ENCODE measurements at regions not wholly inside any gene's neighbourhood (a gene's known extent, or its start where the extent isn't known, plus 50 kb on each side); places are given as distances from the start of the nearest gene placed in this dataset.

DNA sequence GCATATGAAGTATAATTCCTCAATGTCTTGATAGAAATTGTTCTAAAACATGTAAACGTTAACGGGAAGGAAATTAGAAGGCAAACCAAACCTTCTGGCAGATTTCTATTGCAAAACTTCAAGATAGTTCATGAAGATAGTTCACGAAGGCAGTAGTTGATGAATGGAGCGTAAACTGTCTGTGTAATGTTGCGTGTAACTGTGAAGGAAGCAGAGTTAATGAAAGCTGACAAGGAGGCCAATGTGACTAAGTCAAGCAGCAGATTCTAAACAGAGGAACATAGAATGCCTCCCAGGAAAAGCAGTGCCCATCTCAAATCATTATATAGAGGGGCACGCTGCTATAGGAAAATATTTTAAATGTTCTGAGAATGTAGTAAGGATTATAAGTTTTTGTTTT, 659.7 kb upstream of the IGFBP3 start:
- peak; percentile 48 to 52 for DNase-seq (ENCODE audit: low read depth in 2 of 2)

DNA sequence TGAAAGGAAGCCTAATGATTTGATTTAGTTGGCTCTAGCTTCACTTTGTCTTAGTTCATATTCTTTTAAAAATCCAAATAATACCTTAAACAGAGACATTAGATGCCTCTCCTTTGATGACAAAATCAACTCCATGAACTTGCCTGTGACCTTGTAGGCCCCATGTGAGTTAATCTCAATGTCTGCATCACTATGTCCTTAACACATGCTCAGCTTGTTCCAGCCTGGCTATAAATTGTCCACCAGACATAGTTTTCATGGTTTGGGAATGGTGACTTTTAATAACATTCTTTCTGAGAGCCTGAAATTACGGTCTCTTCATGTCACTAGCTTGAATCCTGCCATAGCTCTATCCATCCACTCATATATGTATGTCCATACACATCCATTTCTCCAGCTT, 656.3 kb upstream of the IGFBP3 start:
- DNase-seq (ENCODE audit: low read depth in 2 of 2), result no peak

DNA sequence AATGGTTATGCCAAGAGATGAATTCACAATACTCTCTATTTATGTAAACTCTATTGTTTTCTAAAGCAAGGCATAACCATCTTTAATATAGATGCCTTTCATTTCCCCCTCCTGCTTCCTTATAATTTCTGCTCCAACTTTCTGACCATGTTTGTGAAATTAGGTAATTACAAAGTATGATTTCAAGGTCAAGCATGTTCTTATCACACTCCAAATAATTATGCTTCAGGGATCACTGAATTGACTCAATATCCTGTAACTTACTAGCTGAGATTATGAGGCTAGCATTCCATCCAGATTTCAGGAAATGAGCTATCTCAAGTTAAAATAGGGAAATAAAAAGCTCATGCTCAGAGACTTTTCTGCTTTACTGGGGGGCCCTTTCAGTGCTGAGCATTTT, 655.9 kb upstream of the IGFBP3 start:
- DNase-seq (ENCODE audit: low read depth in 2 of 2), result no peak

DNA sequence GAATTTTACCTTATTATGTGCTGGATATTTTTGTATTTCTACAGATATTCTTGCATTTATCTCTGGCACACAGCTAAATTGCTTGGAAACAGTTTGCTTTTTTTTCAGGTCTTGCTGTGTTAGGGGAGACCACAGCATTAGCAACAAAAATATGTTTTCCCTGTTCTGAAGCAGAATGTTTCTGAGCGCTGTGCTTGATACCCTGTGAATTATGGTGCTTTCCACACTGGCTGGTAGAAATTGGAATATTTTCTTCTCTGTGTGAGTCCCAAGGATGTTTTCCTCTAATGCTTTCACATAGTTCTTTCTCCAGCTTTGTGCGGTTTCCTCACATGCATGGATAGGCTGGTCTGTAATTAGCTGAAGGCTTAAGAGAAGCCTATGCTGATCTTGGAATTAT, 651.6 kb upstream of the IGFBP3 start:
- no peak for DNase-seq (ENCODE audit: low read depth in 2 of 2)

DNA sequence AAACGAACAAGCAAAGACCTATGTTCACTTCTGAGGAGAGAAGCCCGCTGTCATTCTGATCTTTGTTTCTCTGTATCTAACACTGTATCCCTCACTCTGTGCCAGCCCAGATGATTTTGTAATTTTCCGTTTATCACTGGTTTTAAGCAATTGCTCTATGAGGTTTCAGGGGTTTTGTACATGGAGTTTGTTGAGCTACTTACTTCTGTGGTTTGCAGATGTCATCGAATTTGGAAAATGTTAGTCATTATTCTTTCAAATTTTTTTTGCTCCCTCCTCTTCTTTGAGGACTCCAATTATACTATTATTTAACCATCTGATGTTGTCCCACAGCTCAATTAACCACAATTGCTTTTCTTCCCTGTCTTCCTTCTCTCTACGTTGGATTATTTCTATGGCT, 650.9 kb upstream of the IGFBP3 start:
- DNase-seq (ENCODE audit: low read depth in 2 of 2), result no peak

DNA sequence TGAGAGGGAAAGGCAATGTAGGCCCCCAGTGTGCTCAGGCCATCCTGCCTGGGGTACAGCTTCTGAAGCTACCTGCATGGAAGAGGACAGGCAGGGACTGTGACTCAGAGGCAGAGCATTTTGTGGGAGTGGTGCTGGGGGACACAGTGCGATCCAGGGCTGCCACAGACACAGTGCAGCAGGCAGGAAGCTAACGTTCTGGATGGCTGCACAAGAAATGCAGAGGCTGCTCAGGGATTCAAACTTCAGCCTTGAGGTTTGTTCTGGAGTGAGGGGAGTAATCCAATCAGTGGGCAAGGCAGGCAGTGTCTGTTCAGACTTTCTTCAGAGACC, 648.0 kb upstream of the IGFBP3 start:
- DNase-seq (ENCODE audit: low read depth in 2 of 2), result no peak

DNA sequence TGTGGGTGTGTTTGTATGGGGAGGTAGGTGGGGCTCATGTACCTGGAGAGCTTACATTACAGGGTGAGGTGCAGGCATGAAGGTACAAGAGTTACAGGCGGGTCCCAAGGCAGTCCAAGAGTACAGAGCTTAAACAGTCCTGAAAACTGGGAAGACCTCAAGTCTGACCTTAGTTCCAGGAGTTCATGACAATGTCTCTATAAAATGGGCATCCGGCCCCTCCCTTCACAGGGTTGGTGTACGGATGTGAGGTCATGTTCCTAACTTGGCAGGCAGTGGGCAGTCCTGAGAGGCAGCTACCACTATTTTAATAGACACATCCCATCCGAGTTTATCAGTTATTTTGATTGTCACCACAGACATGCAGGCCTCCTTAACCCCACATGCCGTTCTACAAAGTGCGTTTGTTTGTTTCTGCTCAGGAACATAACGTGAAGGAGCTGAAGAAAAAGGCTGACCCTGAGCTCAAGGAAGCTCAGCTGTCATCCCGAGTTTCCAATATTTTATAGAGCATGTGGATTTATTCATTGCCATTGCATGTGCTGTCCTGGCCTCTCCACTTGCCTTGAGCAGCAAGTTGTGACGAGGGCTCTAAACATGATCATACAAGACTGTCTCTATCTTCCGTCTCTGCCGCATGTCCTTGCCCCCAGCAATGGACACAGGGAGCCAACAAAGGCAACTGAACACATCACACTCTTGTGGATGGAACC, 647.5 kb upstream of the IGFBP3 start:
- no peak for DNase-seq (ENCODE audit: low read depth in 2 of 2)

DNA sequence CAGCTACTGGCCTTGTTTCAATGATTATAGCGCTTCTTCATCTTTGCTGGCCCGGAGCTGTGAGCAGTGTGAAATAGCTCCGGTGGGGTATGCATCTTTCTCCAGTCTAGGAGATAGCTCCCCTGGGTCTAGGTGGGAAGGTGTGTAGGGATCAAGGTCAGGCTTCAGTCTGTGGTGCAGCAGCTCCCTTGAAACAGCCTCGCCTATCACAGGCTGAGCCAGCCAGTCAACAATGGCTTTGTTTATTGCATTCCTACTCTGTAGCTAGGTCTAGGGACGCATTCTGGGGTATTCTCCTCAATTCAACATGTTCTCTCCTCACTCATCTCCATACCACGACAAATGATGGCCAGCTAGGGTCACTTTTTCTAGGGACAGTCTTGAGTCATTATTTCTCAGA, 646.8 kb upstream of the IGFBP3 start:
- DNase-seq (ENCODE audit: low read depth in 2 of 2), result no peak

DNA sequence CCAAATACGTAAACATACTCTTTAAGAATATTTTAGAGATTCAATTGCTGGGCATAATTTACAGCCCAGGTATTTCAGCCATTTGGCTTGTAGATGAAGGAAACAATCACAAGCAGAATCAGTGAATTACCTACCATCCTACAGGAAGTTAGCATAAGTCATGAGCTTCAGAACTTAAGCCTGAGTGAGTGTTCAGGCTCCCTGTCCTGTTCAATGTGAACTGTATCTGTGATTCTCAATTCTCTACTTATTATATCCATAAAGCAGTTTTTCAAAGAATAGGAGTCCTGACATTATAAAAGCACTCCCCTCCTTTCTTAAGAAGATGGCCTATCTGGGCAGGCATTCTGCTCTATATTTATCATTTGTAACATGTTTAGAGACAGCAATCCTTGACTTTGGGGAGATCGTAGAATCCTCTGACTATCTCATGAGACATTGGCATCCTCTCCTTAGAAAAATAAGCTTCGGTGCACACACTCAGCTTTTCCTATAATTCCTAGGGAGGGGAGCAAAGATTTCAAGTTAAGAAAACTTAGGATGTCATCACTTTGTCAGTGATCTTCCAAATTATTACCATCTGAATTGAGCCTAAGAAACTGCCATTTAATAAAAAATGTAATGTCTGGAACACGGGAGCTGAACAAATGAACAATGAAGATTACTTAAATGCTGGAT, 645.2 kb upstream of the IGFBP3 start:
- DNase-seq (ENCODE audit: low read depth in 2 of 2), result no peak

DNA sequence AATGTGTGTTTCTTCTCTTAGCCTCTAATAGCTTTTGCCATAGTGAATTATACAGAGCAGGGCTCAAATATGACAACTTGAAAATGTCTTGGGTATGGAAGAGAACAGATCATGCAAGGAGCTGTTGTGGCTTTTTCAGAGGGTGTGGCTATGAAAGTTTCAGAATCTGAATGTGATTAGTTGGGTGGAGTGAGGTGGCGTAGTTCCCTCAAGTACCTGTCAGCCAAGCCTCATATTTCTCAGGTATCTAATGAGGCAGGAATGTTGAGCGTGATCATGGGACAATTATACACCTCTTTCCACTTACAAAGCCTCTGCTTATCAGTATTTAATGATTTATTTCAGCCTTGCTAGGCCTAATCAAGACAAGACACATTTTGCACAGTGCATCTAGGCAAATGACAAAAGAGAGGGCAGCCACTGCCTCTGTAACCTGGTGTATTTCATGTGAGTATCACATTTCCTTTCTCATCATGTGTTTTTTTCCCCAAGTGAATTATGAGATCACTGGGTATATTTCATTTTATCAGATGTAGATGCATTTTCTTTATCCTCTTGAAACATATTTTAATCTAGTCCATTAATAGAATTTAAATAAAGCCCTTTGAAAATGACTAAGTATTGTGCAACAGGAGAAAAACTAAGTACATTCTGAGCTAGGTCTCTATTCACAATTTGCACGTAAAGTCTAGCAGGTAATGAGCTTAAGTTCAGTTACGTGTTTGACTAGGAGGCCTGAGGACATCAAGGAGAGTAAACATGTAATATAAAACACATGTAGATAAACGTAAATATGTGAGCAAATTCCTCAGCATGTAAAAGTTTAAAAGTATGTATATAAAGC, 644.4 kb upstream of the IGFBP3 start:
- DNase-seq (ENCODE audit: low read depth in 2 of 2), result no peak

DNA sequence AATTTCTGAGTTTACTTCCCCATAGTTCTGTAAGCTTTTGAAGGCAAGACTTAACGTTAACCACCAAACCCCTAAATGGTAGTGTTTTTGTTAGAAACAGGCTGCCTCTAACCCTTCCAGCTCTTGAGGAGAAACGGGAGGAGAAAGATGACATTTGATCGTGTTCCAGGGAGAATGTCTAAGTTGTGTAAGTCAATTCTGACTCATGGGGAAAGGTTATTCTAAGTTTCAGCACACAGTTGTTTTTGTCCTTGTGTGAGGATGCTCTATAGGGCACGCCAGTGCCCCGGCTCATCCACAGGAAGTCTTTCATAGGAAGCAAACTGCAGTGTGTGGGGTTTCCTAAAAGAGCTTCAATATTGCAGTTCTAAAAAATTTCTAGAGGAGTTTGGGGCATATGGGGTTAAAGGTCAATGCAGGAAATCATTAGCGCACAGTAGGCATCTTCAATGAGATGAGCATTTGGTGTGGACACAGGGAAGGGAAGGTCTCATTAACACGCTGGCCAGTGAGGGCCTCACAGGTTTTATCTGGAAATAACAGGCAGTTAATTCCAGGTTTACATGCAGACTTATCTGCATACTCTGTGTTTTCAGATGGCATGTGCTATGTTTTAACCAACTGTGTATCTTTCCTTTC, 638.2 kb upstream of the IGFBP3 start:
- peak in 1 of 2 experiments; percentile 63 for DNase-seq (ENCODE audit: low read depth in 2 of 2)

DNA sequence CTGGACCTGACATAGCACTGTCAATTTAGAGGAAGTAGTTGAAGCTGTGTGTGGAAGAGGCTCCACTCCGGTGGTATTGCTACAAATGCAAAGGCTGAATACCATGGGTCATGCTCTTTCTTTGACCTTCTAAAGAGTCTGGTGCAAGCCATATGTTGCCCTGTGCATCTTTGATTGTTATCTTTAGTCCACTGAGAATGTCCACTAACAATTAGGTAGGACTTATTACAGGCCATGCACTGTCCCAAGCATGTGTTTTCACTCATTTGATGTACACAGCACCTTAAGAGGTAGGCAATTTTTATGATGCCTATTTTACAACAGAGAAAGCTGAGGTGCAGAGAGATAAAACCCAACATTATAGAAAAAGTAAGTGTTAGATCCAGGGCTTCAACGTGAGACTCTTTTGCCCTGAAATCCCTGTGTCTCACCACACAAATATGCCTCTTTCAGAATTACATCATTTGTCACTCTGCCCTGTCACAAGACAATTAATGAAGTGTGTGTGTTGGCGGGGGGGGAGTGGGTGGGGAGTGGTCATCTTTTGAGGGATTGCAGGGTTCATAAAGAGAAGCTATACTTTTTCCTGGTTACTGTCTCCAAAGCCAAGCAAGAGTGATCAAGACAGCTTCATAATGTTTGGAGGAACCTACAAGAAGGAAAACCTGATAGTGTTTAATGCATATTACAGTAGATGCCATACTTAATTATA, 637.6 kb upstream of the IGFBP3 start:
- DNase-seq (ENCODE audit: low read depth in 2 of 2), result no peak

DNA sequence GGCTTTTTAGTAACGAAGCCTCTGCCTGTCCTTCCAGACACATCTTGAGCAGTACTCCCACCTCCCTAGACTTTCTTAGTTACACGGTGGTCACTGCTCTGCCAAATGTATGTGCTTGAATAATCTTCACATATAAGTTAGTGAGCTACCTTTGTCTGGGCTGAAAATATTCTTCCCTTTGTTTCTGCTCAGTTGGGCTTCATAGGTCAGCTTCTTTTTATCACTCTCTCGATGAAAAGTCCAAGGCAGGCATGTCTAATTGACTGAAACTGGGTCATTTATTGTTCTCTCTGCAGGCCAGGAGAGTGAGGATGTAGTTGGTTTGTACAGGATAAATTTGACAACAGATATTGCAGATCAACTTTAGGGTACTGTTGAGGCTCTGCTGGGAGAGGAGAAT, 636.7 kb upstream of the IGFBP3 start:
- DNase-seq (ENCODE audit: low read depth in 2 of 2), result no peak

DNA sequence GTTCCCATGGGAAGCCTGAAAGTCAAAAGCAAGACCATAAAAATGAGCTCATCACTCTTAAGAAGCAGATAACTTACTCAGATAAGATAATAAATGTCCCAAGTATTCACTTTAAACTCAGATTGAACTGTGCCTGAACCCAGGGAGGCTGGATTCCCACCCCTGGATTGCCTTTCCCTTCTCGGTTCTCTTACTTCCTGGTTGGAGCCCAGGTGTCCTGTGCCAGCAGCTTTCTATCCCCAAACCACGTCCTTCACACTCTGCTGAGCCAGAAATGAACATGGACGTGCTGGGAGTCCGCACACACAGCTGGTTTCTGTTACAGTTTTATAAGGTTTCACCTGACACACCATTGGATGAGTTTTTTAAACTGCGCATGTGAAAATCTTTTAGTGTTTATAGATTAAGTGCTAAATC, 636.2 kb upstream of the IGFBP3 start:
- DNase-seq (ENCODE audit: low read depth in 2 of 2), result no peak

DNA sequence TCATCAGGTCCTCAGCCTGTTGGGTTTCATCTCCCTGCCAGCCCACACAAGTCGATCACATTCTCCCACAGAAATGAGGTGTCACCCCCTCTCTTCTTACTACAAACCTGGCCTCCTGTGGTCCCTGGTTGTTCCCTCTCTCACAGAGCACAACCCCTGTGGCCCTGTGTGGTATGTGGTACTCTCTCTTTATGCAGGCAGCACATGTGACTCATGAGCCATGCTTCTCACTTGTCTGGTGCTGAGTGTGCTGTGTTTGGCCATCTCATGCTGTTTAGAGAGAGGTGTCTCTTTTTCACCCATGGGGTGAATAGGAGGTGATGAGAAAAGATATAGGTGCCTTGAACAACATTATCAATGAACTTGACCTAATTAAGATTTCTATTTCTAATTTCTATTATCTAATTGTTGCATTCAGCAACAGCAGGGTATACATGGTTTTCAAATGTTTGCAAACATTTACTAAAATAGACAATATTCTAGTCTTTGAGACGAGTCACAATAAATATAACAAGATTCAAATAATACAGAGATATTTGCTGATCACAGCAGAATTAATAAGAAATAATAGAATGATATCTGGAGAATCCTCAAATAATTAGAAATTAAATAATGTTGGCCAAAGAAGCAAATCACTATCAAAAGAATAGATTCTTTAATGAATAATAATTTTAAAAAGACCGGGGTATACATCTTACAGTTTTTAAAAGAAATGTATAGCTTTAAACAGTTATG, 633.8 kb upstream of the IGFBP3 start:
- DNase-seq (ENCODE audit: low read depth in 2 of 2), result no peak

DNA sequence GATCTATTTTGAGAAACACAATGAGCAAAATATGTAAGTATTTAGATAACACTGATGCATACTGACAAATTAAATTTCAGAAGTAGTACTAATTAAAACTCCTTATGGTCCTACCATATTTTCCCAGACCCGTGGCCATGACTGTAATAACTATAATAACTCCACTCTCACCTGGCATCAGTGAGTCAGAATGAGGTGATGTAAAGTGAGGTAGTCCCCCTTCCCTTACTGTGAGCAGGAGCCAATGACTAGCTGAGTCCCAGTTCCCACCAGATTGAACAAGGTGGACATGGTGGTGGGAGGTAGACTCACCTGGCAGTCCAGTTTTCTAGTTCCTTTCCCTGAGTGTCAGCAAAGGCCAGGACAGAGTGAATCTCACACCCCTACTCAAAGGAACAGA, 630.5 kb upstream of the IGFBP3 start:
- no peak for DNase-seq (ENCODE audit: low read depth in 2 of 2)

DNA sequence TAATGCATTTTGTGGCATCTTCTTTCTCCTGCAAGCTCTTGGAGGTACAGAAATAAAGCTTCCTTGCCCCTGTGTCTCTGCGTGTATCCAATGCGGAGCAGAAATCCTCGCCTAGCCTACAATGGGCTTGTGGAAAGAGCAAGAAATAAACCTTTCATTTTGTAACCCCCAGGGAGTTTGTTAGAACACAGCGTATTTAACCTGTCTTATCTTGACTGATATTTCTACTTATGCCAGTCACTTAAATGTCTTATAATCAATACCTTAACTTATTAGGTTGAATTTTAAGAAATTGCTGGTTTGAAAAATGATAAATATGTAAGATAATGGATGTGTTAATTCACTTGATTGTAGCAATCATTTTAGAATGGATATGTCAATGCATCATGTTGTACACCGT, 629.8 kb upstream of the IGFBP3 start:
- no peak for DNase-seq (ENCODE audit: low read depth in 2 of 2)

DNA sequence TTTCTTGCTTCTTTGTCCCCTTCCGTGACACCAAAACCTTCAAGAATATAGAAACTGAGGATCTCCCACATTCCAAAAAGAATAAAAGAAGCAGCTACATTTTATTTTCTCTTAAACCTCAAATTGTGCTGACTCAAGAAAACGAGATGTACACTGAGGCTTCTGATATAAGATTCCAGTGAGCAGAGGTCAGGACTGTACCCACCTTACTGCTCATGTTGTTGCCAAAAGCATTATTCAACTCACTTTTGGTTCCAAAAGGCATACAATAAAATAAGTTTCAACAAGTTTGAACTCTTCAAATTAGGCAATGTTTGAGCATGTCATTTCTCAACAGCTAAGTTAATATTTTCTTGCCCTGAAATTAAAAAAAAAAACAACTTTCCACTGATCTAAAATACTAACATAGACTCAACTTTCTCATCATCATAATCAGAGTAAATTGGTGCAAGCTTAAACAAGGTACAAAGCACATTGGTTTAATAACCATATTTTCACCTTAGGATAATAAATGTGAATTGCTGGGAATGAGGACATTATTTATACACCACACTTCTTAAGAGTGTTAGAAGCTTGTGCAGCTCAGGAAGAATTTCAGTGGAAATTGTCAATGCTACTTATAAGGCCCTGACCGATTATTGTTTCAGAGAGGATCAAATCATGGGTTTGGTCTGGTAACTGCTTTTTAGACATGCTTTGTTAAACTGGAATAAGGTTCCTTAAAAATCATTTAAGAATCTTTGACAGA, 629.0 kb upstream of the IGFBP3 start:
- no peak for DNase-seq (ENCODE audit: low read depth in 2 of 2)

DNA sequence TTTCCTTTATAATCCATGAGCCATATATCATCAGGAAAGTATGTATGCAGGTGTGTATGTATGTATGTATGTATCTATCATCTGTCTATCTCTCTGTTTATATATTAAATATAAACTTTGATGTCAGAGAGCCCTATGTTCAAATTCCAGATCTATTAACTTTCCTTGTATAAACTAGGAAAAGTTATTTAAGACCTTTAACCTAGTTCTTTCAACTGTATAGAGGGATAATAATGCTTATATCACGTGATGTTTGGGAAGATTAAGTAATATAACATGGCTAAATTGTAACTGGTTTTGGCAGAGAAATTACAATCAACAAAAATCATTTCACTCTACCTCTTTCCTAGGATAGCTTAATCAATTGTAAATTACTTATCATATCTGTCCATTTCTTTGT, 628.3 kb upstream of the IGFBP3 start:
- no peak for DNase-seq (ENCODE audit: low read depth in 2 of 2)

DNA sequence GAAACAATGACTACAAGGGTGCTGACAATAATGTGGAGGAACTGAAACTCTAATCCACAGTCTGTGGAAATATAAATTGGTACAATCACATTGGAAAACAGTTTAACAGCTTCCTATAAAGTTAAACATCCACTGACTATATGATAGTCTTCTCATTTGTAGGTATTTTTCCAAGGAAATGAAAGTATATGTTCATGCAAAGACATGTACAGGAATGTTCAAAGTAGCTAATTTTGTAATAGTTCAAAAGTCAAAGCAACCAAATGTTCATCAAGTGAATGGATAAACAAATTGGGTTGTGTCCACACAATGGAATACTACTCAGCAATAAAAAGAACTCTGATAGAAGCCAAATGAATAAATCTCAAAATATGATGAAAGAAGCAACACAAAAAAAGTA, 626.0 kb upstream of the IGFBP3 start:
- no peak for DNase-seq (ENCODE audit: low read depth in 2 of 2)
